HEK293 (cell line): ENCODE measurements at regions not wholly inside any gene's neighbourhood (a gene's known extent, or its start where the extent isn't known, plus 50 kb on each side); places are given as distances from the start of the nearest gene placed in this dataset.
A peak's percentile ranks its signal among the peaks of the same experiment; 100 is the strongest.

Source experiments
- BCL11B ChIP-seq: fragments of 450-650 bp; formaldehyde crosslinking; IDR thresholded peaks from 2 replicates; pipeline ENCODE4 v1.5.1; 2016; ENCODE audit warnings: low read depth, missing biosample characterization, missing genetic modification characterization
- GFI1B ChIP-seq: fragments of 450-650 bp; formaldehyde crosslinking; IDR thresholded peaks from 2 replicates; pipeline ENCODE4 v1.5.1; 2016; ENCODE audit warnings: missing biosample characterization, missing genetic modification characterization
- GLI2 ChIP-seq: fragments of 450-650 bp; formaldehyde crosslinking; IDR thresholded peaks from 2 replicates; pipeline ENCODE4; 2017; ENCODE audit warnings: missing biosample characterization, missing genetic modification characterization, low read depth, borderline replicate concordance
- HOXA7 ChIP-seq: sonication (generic); formaldehyde crosslinking; IDR thresholded peaks from 2 replicates; pipeline ENCODE4 v1.8.1; 2022; ENCODE audit warnings: missing genetic modification reagents, borderline replicate concordance
- HOXC10 ChIP-seq: sonication (generic); formaldehyde crosslinking; IDR thresholded peaks from 2 replicates; pipeline ENCODE4 v1.8.1; 2023; ENCODE audit warnings: mild to moderate bottlenecking, missing genetic modification reagents
- IKZF3 ChIP-seq: fragments of 450-650 bp; IDR thresholded peaks from 2 replicates; pipeline ENCODE4 v1.5.0; 2018; ENCODE audit warnings: missing biosample characterization, mild to moderate bottlenecking, missing genetic modification characterization, moderate library complexity
- PRDM6 ChIP-seq: fragments of 450-650 bp; formaldehyde crosslinking; IDR thresholded peaks from 2 replicates; pipeline ENCODE4 v1.5.1; 2017; ENCODE audit warnings: missing biosample characterization, missing genetic modification characterization
- TRIM28 ChIP-seq: IDR thresholded peaks from 2 replicates; pipeline ENCODE4 v1.6.1; 2011; ENCODE audit warnings: low read length, control low read depth, borderline replicate concordance
- ZBTB21 ChIP-seq: fragments of 450-650 bp; formaldehyde crosslinking; IDR thresholded peaks from 2 replicates; pipeline ENCODE4 v1.5.1; 2017; ENCODE audit warnings: missing biosample characterization, missing genetic modification characterization
- ZFP3 ChIP-seq: fragments of 450-650 bp; formaldehyde crosslinking; IDR thresholded peaks from 2 replicates; pipeline ENCODE4 v1.5.1; 2016; ENCODE audit warnings: low read depth, missing biosample characterization, missing genetic modification characterization
- ZFP69B ChIP-seq: fragments of 450-650 bp; formaldehyde crosslinking; IDR thresholded peaks from 2 replicates; pipeline ENCODE4 v1.5.1; 2016; ENCODE audit warnings: missing biosample characterization, missing genetic modification characterization
- ZIC2 ChIP-seq: fragments of 450-650 bp; formaldehyde crosslinking; IDR thresholded peaks from 2 replicates; pipeline ENCODE4 v1.5.1; 2016; ENCODE audit warnings: missing biosample characterization, missing genetic modification characterization
- ZNF132 ChIP-seq: fragments of 450-650 bp; formaldehyde crosslinking; IDR thresholded peaks from 2 replicates; pipeline ENCODE4 v1.5.1; 2017; ENCODE audit warnings: missing biosample characterization, missing genetic modification characterization, borderline replicate concordance
- ZNF138 ChIP-seq: fragments of 450-650 bp; formaldehyde crosslinking; IDR thresholded peaks from 2 replicates; pipeline ENCODE4 v1.5.1; 2016; ENCODE audit warnings: missing biosample characterization, missing genetic modification characterization, borderline replicate concordance
- ZNF146 ChIP-seq: fragments of 450-650 bp; formaldehyde crosslinking; IDR thresholded peaks from 2 replicates; pipeline ENCODE4 v1.5.1; 2016; ENCODE audit warnings: missing biosample characterization, missing genetic modification characterization
- ZNF157 ChIP-seq: fragments of 450-650 bp; formaldehyde crosslinking; IDR thresholded peaks from 2 replicates; pipeline ENCODE4 v1.5.1; 2016; ENCODE audit warnings: missing biosample characterization, missing genetic modification characterization
- ZNF169 ChIP-seq: fragments of 450-650 bp; formaldehyde crosslinking; IDR thresholded peaks from 2 replicates; pipeline ENCODE4 v1.5.1; 2016; ENCODE audit warnings: missing biosample characterization, missing genetic modification characterization
- ZNF174 ChIP-seq: fragments of 450-650 bp; formaldehyde crosslinking; IDR thresholded peaks from 2 replicates; pipeline ENCODE4 v1.5.0; 2017; ENCODE audit warnings: missing biosample characterization, mild to moderate bottlenecking, missing genetic modification characterization
- ZNF18 ChIP-seq: fragments of 450-650 bp; formaldehyde crosslinking; IDR thresholded peaks from 2 replicates; pipeline ENCODE4 v1.5.1; 2016; ENCODE audit warnings: missing biosample characterization, missing genetic modification characterization
- ZNF2 ChIP-seq: fragments of 450-650 bp; formaldehyde crosslinking; IDR thresholded peaks from 2 replicates; pipeline ENCODE4 v1.5.1; 2016; ENCODE audit warnings: missing biosample characterization, missing genetic modification characterization
- ZNF248 ChIP-seq: fragments of 450-650 bp; formaldehyde crosslinking; IDR thresholded peaks from 2 replicates; pipeline ENCODE4 v1.5.1; 2017; ENCODE audit warnings: missing biosample characterization, missing genetic modification characterization
- ZNF266 ChIP-seq: fragments of 450-650 bp; formaldehyde crosslinking; IDR thresholded peaks from 2 replicates; pipeline ENCODE4 v1.5.1; 2016; ENCODE audit warnings: missing biosample characterization, missing genetic modification characterization, low read depth
- ZNF280C ChIP-seq: fragments of 450-650 bp; formaldehyde crosslinking; IDR thresholded peaks from 2 replicates; pipeline ENCODE4 v1.5.1; 2016; ENCODE audit warnings: missing biosample characterization, missing genetic modification characterization
- ZNF394 ChIP-seq: fragments of 450-650 bp; formaldehyde crosslinking; IDR thresholded peaks from 2 replicates; pipeline ENCODE4 v1.5.1; 2016; ENCODE audit warnings: missing biosample characterization, missing genetic modification characterization, mild to moderate bottlenecking, moderate library complexity, borderline replicate concordance
- ZNF423 ChIP-seq: fragments of 450-650 bp; formaldehyde crosslinking; IDR thresholded peaks from 2 replicates; pipeline ENCODE4 v1.5.1; 2016; ENCODE audit warnings: missing biosample characterization, missing genetic modification characterization
- ZNF510 ChIP-seq: fragments of 450-650 bp; formaldehyde crosslinking; IDR thresholded peaks from 2 replicates; pipeline ENCODE4 v1.5.1; 2018; ENCODE audit warnings: mild to moderate bottlenecking, missing genetic modification characterization, missing biosample characterization; ENCODE audit not compliant: insufficient replicate concordance
- ZNF555 ChIP-seq: fragments of 450-650 bp; formaldehyde crosslinking; conservative IDR thresholded peaks from 2 replicates; pipeline ENCODE4 v1.5.1; 2017; ENCODE audit warnings: missing biosample characterization, mild to moderate bottlenecking, missing genetic modification characterization, inconsistent platforms
- ZNF560 ChIP-seq: fragments of 450-650 bp; formaldehyde crosslinking; IDR thresholded peaks from 2 replicates; pipeline ENCODE4 v1.5.1; 2017; ENCODE audit warnings: missing biosample characterization, missing genetic modification characterization, borderline replicate concordance
- ZNF645 ChIP-seq: fragments of 450-650 bp; formaldehyde crosslinking; IDR thresholded peaks from 2 replicates; pipeline ENCODE4; 2016; ENCODE audit warnings: missing biosample characterization, missing genetic modification characterization
- ZNF747 ChIP-seq: fragments of 450-650 bp; formaldehyde crosslinking; IDR thresholded peaks from 2 replicates; pipeline ENCODE4 v1.5.1; 2016; ENCODE audit warnings: missing biosample characterization, missing genetic modification characterization
- ZNF843 ChIP-seq: fragments of 450-650 bp; formaldehyde crosslinking; IDR thresholded peaks from 2 replicates; pipeline ENCODE4 v1.5.1; 2016; ENCODE audit warnings: missing biosample characterization, missing genetic modification characterization
- ZSCAN16 ChIP-seq: fragments of 450-650 bp; formaldehyde crosslinking; IDR thresholded peaks from 2 replicates; pipeline ENCODE4 v1.5.1; 2016; ENCODE audit warnings: missing biosample characterization, missing genetic modification characterization
- ZSCAN23 ChIP-seq: fragments of 450-650 bp; formaldehyde crosslinking; IDR thresholded peaks from 2 replicates; pipeline ENCODE4 v1.5.1; 2016; ENCODE audit warnings: missing biosample characterization, missing genetic modification characterization
- ZSCAN30 ChIP-seq: fragments of 450-650 bp; IDR thresholded peaks from 2 replicates; pipeline ENCODE4 v1.5.1; 2018; ENCODE audit warnings: missing biosample characterization, mild to moderate bottlenecking, missing genetic modification characterization, moderate library complexity
- TF ChIP-seq, protein P1 (sequence below): fragments of 450-650 bp; formaldehyde crosslinking; IDR thresholded peaks from 2 replicates; pipeline ENCODE4 v1.5.1; 2016; ENCODE audit warnings: missing biosample characterization, missing genetic modification characterization

DNA sequence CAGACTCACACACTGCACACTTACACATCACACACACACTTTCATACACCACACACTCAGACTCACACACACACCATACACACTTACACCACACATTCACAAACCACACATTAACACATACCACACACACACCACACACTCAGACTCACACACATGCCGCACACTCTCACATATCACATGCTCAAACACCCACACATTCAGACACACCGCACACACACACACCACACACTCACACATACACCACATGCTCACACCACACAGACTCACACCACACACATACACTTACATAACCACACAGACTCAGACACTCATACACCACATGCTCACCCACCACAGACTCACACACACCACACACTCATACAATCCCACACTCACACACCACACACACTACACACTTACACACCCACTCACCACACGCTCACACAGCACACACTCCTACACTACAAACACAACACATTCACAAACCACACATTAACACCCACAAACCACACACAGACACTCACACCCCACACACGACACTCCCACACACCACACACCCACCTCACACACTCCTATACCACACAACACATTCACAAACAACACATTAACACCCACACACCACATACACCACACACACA, 125.4 kb downstream of the EVX1 start (continued):
- TF ChIP-seq ZNF174 (tag by site-specific recombination) (no peak), ZNF280C (tag by site-specific recombination) (peak; percentile 37; the same call in 1 of the 2 replicates), ZSCAN23 (tag by site-specific recombination) (no peak), TRIM28 (no peak), ZNF132 (tag by site-specific recombination) (no peak), ZNF747 (tag by site-specific recombination) (no peak), ZBTB21 (no peak), PRDM6 (tag by site-specific recombination) (no peak), ZNF266 (tag by site-specific recombination) (peak; percentile 11; the same call in 1 of the 2 replicates), HOXC10 (no peak), ZFP3 (tag by site-specific recombination) (peak; percentile 58), ZFP69B (tag by site-specific recombination) (no peak), HOXA7 (CRISPR knock-in tag) (no peak), ZNF560 (tag by site-specific recombination) (no peak), ZIC2 (tag by site-specific recombination) (no peak), ZNF146 (no peak), ZNF138 (tag by site-specific recombination) (no peak), ZNF510 (tag by site-specific recombination) (no peak), ZNF423 (tag by site-specific recombination) (no peak), ZNF157 (tag by site-specific recombination) (no peak), ZNF2 (tag by site-specific recombination) (no peak), ZSCAN30 (tag by site-specific recombination) (no peak), IKZF3 (tag by site-specific recombination) (no peak), GLI2 (tag by site-specific recombination) (no peak), ZNF843 (no peak), ZNF555 (tag by site-specific recombination) (no peak), ZNF169 (no peak), GFI1B (tag by site-specific recombination) (no peak), ZNF248 (no peak), ZSCAN16 (tag by site-specific recombination) (no peak), ZNF645 (tag by site-specific recombination) (no peak), BCL11B (no peak), ZNF394 (tag by site-specific recombination) (no peak), ZNF18 (peak; percentile 86)
- TF ChIP-seq, protein P1, sequence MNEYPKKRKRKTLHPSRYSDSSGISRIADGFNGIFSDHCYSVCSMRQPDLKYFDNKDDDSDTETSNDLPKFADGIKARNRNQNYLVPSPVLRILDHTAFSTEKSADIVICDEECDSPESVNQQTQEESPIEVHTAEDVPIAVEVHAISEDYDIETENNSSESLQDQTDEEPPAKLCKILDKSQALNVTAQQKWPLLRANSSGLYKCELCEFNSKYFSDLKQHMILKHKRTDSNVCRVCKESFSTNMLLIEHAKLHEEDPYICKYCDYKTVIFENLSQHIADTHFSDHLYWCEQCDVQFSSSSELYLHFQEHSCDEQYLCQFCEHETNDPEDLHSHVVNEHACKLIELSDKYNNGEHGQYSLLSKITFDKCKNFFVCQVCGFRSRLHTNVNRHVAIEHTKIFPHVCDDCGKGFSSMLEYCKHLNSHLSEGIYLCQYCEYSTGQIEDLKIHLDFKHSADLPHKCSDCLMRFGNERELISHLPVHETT (tag by site-specific recombination), result no peak
